GM21367 (cell line): ENCODE measurements at regions not wholly inside any gene's neighbourhood (a gene's known extent, or its start where the extent isn't known, plus 50 kb on each side); places are given as distances from the start of the nearest gene placed in this dataset.

Experiments
- ATAC-seq: cut with Tn5 transposase; IDR thresholded peaks from one replicate; pipeline ENCODE4 v1.9.1; 2021; ENCODE audit not compliant: unreplicated experiment

GRCh38 chr1:4596486-4596885, 57.9 kb upstream of the AJAP1 start:
- ATAC-seq: no peak

- ATAC-seq: no peak
Measured at GRCh38 chr1:4597020-4597419, 57.4 kb upstream of the AJAP1 start.

GRCh38 chr1:4598561-4598960, 55.8 kb upstream of the AJAP1 start:
- no peak for ATAC-seq

DNA sequence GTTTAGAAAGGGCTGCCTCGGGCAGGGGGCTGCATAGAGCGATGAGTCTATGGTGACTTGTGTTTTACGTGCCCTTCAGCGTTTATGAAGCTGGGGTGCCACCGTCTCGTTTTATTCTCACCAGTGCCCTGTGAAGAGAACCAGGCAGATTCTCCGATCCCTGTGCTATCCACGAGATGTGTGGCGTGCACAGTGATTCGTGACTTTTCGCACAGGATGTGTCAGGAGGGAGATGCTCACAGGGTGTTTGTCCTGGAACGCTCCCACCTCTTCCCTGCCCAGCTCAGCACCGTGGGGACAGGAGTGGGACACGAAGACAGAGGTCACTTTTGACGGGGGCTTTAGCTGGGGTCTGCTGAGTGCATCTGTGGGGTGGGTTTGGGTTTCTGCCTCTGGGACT, 54.9 kb upstream of the AJAP1 start:
- ATAC-seq: no peak

GRCh38 chr1:4599951-4600481, 54.4 kb upstream of the AJAP1 start:
- no peak for ATAC-seq

GRCh38 chr1:4600615-4601460, 53.6 kb upstream of the AJAP1 start:
- ATAC-seq: no peak

GRCh38 chr1:4601941-4602340, 52.5 kb upstream of the AJAP1 start:
- ATAC-seq: no peak

DNA sequence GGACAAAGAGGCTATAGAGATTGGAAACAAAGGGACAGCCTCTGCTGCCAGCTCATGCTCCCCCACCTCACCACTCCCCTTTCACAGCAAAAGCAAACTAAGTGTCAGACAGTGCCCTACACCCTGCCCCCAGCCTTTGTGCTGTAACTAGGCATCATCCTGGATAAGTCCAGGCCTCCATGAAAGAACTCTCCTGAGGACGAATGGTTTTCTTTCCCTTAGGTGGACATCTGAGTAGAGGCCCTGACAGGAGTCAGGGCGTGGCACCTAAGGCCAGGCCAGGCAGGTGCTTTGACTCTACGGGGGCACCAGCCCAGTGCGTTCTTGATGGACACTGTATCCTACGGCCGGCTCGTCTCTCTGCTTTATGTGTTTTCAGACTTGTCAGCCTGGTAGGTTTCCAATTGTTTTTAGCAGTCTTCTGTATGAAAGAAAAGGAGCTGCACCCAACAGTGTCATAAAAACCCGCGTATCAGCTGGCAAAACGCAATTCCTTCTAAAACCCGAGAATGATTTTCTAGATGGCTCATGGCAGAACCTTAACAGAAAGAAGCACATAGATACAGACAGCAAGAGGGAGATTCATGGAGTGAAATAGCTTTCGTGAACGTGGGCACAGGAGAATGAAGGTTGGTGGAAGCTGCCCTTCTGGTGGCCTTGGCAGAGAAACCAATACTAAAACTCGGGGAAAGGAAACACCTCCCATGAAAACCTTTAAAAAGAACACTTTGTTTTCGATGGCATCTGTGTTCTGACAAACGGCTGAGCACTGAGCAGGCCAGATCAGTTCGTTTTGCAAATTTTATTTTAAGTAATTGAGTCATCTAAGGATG, 51.7 kb upstream of the AJAP1 start:
- ATAC-seq: no peak

DNA sequence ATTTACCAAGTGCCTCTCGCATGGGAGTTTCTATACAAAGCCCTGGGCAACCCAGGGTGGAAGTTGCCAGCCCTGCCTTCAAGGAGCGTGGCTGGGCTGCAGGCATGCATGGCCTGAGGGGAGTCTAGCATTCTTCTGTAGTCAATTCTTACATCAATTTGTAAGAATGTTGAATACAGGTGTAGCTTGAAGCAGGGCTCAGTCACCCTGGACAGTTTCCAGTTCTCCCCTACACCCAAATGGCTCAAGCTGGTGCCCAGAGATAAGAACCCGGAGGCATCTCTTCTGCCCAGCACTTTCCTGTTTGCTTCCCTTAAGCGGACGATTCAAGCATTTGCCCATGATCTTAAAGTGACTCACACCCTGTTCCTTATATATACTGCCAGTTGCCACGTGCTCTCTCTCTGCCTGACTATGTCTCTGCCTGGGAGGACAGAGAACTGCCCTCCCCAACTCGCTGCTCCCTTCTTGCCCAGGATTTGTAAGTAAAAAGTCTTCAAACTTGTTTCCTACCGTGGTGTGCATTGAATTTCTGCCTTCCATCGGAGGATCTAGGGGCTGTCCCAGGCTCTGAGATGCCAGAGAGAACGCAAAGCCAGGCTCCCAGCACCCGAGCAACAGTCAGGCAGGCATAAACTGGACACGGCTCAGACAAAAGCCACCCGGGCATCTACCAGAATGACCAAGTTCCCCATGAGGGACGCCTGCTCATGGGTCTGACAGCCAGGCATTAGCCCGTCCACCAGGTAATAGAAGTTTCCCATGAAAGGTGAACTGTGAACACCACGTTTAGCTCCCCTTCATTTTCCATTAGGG, 50.9 kb upstream of the AJAP1 start:
- ATAC-seq: no peak
